Liver (tissue), 8 donors: ENCODE measurements at regions not wholly inside any gene's neighbourhood (a gene's known extent, or its start where the extent isn't known, plus 50 kb on each side); places are given as distances from the start of the nearest gene placed in this dataset.

Experiments used
- DNase-seq: peaks from one replicate; pipeline ENCODE4 v3.0.0-alpha.2; 2017; ENCODE audit warnings: low spot score
- H3K27ac ChIP-seq, 2 donors: one replicate each; pipeline ENCODE4 v1.7.0; 2013; ENCODE audit warnings: inconsistent platforms in 2 of 2, low read length in 2 of 2, control low read depth in 1 of 2, low read depth in 1 of 2, mild to moderate bottlenecking in 1 of 2
- H3K27me3 ChIP-seq, 4 donors: one replicate each; pipeline versions ENCODE4 v1.6.1 to v1.7.0; 2013; ENCODE audit warnings: low read length in 3 of 4, inconsistent platforms in 1 of 4, mild to moderate bottlenecking in 1 of 4, moderate library complexity in 1 of 4; ENCODE audit not compliant: control insufficient read depth in 4 of 4, insufficient read depth in 4 of 4
- H3K36me3 ChIP-seq, 4 donors: one replicate each; pipeline versions ENCODE4 v1.6.1 to v1.7.0; 2013; ENCODE audit warnings: low read length in 3 of 4, mild to moderate bottlenecking in 3 of 4, low read depth in 1 of 4, moderate library complexity in 1 of 4; ENCODE audit not compliant: control insufficient read depth in 4 of 4, insufficient read depth in 3 of 4
- H3K4me1 ChIP-seq, 4 donors: one replicate each; pipeline versions ENCODE4 v1.6.1 to v1.7.0; 2013; ENCODE audit warnings: low read length in 3 of 4, mild to moderate bottlenecking in 3 of 4, moderate library complexity in 1 of 4; ENCODE audit not compliant: control insufficient read depth in 4 of 4, insufficient read depth in 4 of 4
- H3K4me3 ChIP-seq, 3 donors: one replicate each; pipeline versions ENCODE4 v1.6.1 to v1.7.0; 2013; ENCODE audit warnings: low read length in 3 of 3, control low read depth in 1 of 3, low read depth in 1 of 3, mild to moderate bottlenecking in 1 of 3
- H3K9ac ChIP-seq, 2 donors: one replicate each; pipeline ENCODE4 v1.7.0; 2013; ENCODE audit warnings: low read length in 2 of 2, mild to moderate bottlenecking in 2 of 2, moderate library complexity in 2 of 2, control low read depth in 1 of 2, low read depth in 1 of 2
- H3K9me3 ChIP-seq, 4 donors: one replicate each; pipeline versions ENCODE4 v1.6.1 to v1.7.0; 2013; ENCODE audit warnings: low read length in 3 of 4; ENCODE audit not compliant: control insufficient read depth in 4 of 4
- EGR1 ChIP-seq, 2 donors: IDR thresholded peaks; 2 replicates each; pipeline ENCODE4 v1.6.1; 2016 to 2018; ENCODE audit warnings: antibody characterized with exemption in 2 of 2, low read depth in 2 of 2
- FOXA1 ChIP-seq: IDR thresholded peaks from 2 replicates; pipeline ENCODE4 v1.6.1; 2016; ENCODE audit warnings: antibody characterized with exemption
- FOXA2 ChIP-seq: IDR thresholded peaks from 2 replicates; pipeline ENCODE4 v1.6.1; 2016; ENCODE audit warnings: antibody characterized with exemption
- GABPA ChIP-seq, 2 donors: IDR thresholded peaks in 1 of 2; conservative IDR thresholded peaks in 1 of 2; 2 replicates each; pipeline ENCODE4 v1.6.1; 2016; ENCODE audit warnings: antibody characterized with exemption in 2 of 2, mild to moderate bottlenecking in 1 of 2, moderate library complexity in 1 of 2
- HNF4A ChIP-seq, 2 donors: conservative IDR thresholded peaks; 2 replicates each; pipeline ENCODE4 v1.6.1; 2016; ENCODE audit warnings: antibody characterized with exemption in 2 of 2, mild to moderate bottlenecking in 2 of 2
- HNF4G ChIP-seq: IDR thresholded peaks from 2 replicates; pipeline ENCODE4 v1.6.1; 2016; ENCODE audit warnings: antibody characterized with exemption
- JUND ChIP-seq, 2 donors: IDR thresholded peaks; 2 replicates each; pipeline ENCODE4 v1.6.1; 2016; ENCODE audit warnings: antibody characterized with exemption in 2 of 2
- NR2F2 ChIP-seq: IDR thresholded peaks from 2 replicates; pipeline ENCODE4 v1.6.1; 2016; ENCODE audit warnings: antibody characterized with exemption
- RAD21 ChIP-seq, 2 donors: IDR thresholded peaks; 2 replicates each; pipeline ENCODE4 v1.6.1; 2016; ENCODE audit warnings: antibody characterized with exemption in 2 of 2, mild to moderate bottlenecking in 2 of 2
- RXRA ChIP-seq, 2 donors: IDR thresholded peaks; 2 replicates each; pipeline ENCODE4 v1.6.1; 2017 to 2018; ENCODE audit warnings: antibody characterized with exemption in 2 of 2, mild to moderate bottlenecking in 1 of 2
- SP1 ChIP-seq: IDR thresholded peaks from 2 replicates; pipeline ENCODE4 v1.6.1; 2018; ENCODE audit warnings: antibody characterized with exemption, mild to moderate bottlenecking
- TAF1 ChIP-seq: conservative IDR thresholded peaks from 2 replicates; pipeline ENCODE4 v1.6.1; 2016; ENCODE audit warnings: antibody characterized with exemption, mild to moderate bottlenecking
- YY1 ChIP-seq: IDR thresholded peaks from 2 replicates; pipeline ENCODE4 v1.6.1; 2016; ENCODE audit warnings: antibody characterized with exemption, mild to moderate bottlenecking
- WGBS: extraction: QIAGEN DNeasy Blood & Tissue Kit; methylation state at CpG from one replicate; pipeline ENCODE4 v1.1.7; 2013; 5-methylcytosine and 5-hydroxymethylcytosine counted together
- TF ChIP-seq, protein P1 (sequence below): IDR thresholded peaks from 2 replicates; pipeline ENCODE4 v1.6.1; 2016; ENCODE audit warnings: antibody characterized with exemption
- TF ChIP-seq, protein P2 (sequence below): IDR thresholded peaks from 2 replicates; pipeline ENCODE4 v1.6.1; 2016; ENCODE audit warnings: antibody characterized with exemption
- TF ChIP-seq, protein P3 (sequence below): fragments of 150-350 bp; IDR thresholded peaks from 2 replicates; pipeline ENCODE4 v1.5.1; 2017; ENCODE audit warnings: improper control_type of control experiment, low read depth, low read length; ENCODE audit not compliant: missing input control
- TF ChIP-seq, protein P4 (sequence below): IDR thresholded peaks from 2 replicates; pipeline ENCODE4 v1.6.1; 2016; ENCODE audit warnings: antibody characterized with exemption, mild to moderate bottlenecking
- TF ChIP-seq, protein P5 (sequence below): IDR thresholded peaks from 2 replicates; pipeline ENCODE4 v1.6.1; 2016; ENCODE audit warnings: antibody characterized with exemption
- donor health status: healthy.
- donor health status: healthy.
- donor health status: healthy.
- donor health status: healthy.
- donor health status: healthy.

DNA sequence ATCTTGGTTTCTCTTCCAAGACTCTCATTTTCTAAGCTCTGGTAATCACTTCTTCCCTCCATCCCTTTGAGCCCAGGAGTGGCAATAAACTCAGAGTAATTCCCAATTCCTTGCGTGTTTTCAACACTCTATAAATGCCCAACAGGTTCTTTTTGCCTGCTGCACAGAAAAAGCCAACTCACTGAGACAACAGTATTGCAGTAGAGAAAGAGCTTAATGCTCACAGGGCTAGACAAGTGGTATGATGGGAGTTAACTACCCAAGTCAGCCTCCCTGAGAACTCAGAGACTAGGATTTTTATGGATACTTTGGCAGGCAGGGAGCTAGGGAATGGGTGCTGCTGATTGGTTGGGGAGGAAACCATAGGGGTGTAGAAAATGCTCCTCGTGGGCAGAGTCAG, 103.4 kb downstream of the MTNR1A start:
- Histone ChIP-seq H3K4me3 (peak overlapping the region in 2 of 3 donors; percentile 24 to 26), H3K27me3 (no peaks in the 10 kb centered on the region), H3K36me3 (peaks cover 0 to 2% (median 0%) of the 10 kb centered on the region in 4 donors), H3K4me1 (no peaks in the 10 kb centered on the region), H3K9ac (no peak overlapping the region), H3K27ac (no peak overlapping the region), H3K9me3 (peaks cover 13 to 35% (median 26%) of the 10 kb centered on the region in 4 donors)
- DNase-seq: no peak
- 64% methylated on average over 2 of the region's 2 CpGs for WGBS
- TF ChIP-seq, protein P1, sequence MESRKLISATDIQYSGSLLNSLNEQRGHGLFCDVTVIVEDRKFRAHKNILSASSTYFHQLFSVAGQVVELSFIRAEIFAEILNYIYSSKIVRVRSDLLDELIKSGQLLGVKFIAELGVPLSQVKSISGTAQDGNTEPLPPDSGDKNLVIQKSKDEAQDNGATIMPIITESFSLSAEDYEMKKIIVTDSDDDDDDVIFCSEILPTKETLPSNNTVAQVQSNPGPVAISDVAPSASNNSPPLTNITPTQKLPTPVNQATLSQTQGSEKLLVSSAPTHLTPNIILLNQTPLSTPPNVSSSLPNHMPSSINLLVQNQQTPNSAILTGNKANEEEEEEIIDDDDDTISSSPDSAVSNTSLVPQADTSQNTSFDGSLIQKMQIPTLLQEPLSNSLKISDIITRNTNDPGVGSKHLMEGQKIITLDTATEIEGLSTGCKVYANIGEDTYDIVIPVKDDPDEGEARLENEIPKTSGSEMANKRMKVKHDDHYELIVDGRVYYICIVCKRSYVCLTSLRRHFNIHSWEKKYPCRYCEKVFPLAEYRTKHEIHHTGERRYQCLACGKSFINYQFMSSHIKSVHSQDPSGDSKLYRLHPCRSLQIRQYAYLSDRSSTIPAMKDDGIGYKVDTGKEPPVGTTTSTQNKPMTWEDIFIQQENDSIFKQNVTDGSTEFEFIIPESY: no peak
- no peak for TF ChIP-seq HNF4G
- no peak for TF ChIP-seq FOXA2
- TF ChIP-seq TAF1: no peak
- TF ChIP-seq SP1: no peak
- TF ChIP-seq FOXA1: no peak
- TF ChIP-seq YY1: no peak
- no peak for TF ChIP-seq EGR1 (IDR thresholded peaks at IDR 0.05; ENCODE audit: low read depth in 2 of 2)
- TF ChIP-seq GABPA (IDR thresholded peaks at IDR 0.05 in 1 of 2, conservative IDR thresholded peaks at IDR 0.05 in 1 of 2): no peak
- TF ChIP-seq, protein P2, sequence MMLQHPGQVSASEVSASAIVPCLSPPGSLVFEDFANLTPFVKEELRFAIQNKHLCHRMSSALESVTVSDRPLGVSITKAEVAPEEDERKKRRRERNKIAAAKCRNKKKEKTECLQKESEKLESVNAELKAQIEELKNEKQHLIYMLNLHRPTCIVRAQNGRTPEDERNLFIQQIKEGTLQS: no peak
- TF ChIP-seq JUND (IDR thresholded peaks at IDR 0.05): no peak
- TF ChIP-seq, protein P3, sequence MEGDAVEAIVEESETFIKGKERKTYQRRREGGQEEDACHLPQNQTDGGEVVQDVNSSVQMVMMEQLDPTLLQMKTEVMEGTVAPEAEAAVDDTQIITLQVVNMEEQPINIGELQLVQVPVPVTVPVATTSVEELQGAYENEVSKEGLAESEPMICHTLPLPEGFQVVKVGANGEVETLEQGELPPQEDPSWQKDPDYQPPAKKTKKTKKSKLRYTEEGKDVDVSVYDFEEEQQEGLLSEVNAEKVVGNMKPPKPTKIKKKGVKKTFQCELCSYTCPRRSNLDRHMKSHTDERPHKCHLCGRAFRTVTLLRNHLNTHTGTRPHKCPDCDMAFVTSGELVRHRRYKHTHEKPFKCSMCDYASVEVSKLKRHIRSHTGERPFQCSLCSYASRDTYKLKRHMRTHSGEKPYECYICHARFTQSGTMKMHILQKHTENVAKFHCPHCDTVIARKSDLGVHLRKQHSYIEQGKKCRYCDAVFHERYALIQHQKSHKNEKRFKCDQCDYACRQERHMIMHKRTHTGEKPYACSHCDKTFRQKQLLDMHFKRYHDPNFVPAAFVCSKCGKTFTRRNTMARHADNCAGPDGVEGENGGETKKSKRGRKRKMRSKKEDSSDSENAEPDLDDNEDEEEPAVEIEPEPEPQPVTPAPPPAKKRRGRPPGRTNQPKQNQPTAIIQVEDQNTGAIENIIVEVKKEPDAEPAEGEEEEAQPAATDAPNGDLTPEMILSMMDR: no peak
- TF ChIP-seq, protein P4, sequence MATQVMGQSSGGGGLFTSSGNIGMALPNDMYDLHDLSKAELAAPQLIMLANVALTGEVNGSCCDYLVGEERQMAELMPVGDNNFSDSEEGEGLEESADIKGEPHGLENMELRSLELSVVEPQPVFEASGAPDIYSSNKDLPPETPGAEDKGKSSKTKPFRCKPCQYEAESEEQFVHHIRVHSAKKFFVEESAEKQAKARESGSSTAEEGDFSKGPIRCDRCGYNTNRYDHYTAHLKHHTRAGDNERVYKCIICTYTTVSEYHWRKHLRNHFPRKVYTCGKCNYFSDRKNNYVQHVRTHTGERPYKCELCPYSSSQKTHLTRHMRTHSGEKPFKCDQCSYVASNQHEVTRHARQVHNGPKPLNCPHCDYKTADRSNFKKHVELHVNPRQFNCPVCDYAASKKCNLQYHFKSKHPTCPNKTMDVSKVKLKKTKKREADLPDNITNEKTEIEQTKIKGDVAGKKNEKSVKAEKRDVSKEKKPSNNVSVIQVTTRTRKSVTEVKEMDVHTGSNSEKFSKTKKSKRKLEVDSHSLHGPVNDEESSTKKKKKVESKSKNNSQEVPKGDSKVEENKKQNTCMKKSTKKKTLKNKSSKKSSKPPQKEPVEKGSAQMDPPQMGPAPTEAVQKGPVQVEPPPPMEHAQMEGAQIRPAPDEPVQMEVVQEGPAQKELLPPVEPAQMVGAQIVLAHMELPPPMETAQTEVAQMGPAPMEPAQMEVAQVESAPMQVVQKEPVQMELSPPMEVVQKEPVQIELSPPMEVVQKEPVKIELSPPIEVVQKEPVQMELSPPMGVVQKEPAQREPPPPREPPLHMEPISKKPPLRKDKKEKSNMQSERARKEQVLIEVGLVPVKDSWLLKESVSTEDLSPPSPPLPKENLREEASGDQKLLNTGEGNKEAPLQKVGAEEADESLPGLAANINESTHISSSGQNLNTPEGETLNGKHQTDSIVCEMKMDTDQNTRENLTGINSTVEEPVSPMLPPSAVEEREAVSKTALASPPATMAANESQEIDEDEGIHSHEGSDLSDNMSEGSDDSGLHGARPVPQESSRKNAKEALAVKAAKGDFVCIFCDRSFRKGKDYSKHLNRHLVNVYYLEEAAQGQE: no peak
- TF ChIP-seq, protein P5, sequence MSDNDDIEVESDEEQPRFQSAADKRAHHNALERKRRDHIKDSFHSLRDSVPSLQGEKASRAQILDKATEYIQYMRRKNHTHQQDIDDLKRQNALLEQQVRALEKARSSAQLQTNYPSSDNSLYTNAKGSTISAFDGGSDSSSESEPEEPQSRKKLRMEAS: no peak
- no peak for TF ChIP-seq NR2F2
- TF ChIP-seq RAD21 (IDR thresholded peaks at IDR 0.05): no peak
- no peak for TF ChIP-seq HNF4A (conservative IDR thresholded peaks at IDR 0.05)
- no peak for TF ChIP-seq RXRA (IDR thresholded peaks at IDR 0.05)
